IPS DF 4.7 (cell line): ENCODE measurements at regions not wholly inside any gene's neighbourhood (a gene's known extent, or its start where the extent isn't known, plus 50 kb on each side); places are given as distances from the start of the nearest gene placed in this dataset.

ENCODE experiments used
- DNase-seq: peaks from one replicate; pipeline ENCODE4 v3.0.0-alpha.2; 2013; ENCODE audit warnings: low spot score; ENCODE audit errors: extremely low read depth

DNA sequence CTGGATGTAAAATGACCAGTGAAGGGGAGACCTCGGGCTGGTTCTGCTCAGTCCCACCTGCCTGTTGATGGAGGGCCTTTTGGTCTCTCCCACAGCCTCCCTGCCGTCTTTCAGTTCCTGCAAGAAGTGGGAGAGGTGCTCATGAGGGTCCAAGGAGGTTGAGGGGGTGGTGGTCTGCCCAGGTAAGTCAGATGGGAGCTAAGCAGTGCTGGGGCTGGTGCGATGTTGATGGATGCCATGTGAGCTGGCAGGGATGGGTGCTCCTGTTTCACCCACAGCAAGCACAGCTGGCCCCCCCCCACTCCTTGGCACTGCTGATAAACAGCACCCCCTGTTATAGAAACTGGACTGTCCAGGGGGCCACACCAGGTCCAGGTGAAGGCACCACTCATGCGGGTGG is 145.6 kb downstream of the NSG2 start:
- no peak for DNase-seq

DNA sequence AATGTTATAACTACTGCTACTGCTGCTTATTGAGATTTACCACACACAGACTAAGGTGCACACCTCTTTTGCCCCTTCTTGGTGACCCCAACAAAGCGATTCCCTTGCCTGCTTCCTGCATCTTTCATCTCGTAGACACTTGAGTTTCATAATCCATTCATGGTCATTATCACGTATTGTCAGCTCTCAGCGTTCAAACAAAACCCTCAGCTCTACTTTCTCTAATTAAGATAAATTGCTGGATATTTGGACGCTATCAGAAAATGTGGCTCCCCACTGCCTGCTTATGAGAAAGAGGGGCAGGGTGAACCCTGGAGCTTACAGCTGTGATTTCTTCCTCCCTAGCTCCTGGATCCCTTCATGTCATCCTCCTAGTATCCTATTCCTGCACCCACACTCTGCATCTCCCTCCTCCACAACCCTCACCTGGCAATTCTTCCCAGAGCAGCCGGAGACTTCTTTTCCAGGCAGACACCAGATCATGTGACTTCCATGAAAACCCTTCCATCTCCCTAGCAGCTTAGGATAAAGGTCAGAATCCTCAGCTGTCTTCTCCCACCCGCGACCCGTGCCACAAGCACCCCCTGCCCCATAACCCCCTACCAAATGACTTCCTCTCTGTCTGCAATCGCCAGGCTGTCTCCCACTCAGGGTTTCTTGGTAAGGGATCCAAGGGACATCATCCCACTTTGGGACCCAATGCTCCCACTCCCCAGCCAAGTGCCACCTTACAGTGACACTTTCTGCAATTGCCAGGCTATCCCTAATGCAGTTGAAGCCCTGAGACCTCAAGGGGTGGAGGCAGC is 146.5 kb downstream of the NSG2 start:
- DNase-seq = no peak

DNA sequence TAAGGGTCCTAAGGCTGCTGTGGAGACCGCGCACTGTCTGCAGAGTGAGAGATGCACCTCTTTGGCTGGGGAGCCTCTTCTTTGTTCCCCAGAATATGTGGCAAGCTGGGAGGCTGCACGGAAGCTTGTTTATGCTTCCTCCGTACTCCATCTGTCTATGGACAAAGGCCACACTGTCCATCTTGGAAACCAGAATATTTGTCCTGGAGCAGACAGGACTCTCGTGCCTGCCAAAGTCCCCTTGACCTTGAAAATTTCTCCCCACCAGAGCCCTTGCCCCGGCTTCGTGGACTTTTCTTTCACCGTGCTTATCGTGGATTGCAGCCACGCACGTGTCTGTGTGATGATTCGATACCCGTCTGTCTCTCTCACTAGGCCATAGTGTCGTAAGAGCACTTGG is 147.4 kb downstream of the NSG2 start:
- no peak for DNase-seq

DNA sequence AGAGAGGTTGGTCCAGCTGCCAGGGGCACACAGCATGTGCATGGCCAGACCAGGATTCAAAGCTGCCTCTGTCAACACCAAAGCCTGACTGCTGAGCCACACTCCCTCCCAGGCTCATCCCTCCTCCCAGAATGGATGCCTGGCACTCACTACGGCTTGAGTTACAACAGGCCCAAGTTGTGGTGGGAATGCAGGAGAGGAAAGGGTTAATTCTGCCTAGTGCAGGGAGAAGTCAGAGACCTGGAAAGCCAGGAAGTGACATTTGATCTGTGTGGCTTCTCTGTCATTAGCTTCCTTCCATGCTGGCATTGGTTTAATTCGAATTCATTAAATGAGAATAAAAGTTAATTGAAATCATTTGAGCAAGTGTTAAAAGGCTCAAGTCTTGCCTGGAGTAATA is 150.0 kb downstream of the NSG2 start:
- peak; percentile 16 for DNase-seq

DNA sequence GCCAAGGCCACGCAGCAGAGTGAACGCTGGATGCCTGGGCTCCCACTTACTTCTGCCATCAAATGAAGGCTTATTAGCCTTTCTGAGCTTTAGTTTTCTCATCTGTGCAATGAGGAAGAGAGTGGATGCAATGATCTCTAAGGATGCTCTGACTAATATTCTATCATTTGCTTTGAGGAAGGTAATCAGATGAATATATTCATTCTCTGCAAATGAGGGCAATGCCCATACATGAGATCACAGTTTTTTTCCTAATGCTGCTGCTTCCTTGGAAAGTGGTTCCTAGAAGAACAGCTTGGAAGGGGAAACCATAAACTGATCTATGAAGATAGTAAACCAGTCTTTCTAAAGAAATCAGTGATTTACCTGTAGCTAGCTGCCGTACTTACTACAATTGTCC is 152.4 kb downstream of the NSG2 start:
- no peak for DNase-seq

DNA sequence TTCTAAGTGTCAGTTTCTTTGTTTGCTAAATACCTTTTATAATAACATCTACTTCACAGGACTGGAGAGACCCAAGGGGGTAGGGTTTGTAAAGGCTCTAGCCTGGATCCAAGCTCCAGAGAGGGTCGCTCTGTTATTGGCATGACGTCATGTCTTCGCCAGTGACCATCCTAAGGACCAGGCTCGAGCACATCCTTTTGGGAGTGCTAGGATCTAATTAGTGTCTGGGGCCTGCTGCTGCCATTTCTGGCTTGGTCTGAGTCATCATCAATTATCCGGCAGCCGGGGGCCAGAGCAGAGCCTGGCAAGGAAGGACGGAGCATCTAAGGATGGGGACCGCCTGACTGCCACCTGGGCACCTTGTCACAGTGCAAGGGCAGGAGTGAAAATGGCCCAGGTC is 153.0 kb downstream of the NSG2 start:
- no peak for DNase-seq

DNA sequence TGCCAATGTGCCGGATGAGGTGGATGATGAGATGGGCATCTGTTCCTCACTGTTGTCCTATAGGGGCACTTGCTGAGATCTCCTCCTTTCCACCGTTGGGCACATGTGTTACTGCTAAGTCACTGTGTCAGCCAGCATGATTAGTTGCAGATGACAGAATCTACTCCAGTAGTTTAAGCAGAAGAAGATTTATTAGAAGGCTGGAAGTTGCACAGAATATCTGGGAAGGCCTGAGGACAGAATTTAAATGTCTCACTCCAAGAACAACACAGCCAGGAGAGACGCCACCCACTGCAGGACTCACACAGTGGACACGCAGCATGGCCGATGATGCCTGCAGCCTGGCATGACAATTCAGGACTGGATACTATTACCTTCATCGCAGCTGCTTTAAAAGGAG is 157.5 kb downstream of the NSG2 start:
- no peak for DNase-seq

DNA sequence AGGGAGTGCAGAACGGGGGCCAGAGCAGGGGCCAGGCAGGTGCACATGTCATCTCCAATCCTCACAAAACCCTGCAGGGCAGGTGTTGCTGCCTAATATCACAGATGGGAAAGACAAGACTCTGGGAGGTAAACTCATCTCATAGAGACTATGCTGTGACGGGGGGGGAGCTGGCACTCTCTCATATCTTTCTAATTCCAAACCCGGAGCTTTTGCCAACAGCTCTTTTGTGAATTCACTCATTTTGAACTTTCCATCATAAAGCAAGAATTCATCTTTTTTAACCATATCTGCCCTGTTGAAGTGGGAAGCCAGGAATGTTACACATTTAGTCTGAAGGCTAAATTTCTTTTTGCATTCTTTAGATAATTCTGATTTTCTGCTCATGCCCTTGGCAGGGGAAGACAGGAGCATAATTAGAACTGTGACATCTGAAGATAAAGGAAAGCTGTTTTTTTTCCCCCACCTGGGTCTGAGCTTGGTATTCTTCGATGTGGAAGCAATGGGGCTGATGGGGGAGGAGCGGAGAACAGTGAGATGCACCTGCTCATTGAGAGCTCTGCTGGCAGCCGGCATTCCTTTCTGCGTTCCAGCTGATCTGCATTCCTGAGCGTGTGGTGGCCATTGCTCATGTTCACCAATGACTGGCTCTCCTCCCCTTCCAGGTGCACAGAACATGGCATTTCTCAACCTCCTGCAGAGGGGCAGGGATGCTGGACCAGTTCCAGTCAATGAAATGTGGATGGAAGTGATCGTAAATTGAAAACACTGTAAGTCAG is 159.2 kb downstream of the NSG2 start:
- peak; percentile 56 for DNase-seq

DNA sequence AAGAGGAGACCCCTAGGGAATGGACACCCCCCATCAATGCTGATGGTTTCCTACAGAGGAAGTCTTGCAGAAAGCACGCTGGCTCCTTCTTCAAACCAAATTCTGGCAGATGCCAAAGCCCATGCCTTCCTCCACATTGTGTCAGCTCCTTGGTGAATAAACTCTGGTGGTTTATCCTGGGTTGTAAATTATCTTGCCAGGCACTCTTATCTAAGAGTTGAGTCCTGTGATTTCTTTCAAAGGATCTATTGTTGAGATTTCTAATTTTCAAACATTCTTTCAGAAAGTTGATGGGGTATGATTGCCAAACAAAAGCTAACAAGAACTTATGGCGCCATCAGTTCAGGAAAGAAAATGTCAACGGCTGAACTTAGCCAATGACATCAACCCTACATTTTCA is 160.4 kb downstream of the NSG2 start:
- DNase-seq = no peak

DNA sequence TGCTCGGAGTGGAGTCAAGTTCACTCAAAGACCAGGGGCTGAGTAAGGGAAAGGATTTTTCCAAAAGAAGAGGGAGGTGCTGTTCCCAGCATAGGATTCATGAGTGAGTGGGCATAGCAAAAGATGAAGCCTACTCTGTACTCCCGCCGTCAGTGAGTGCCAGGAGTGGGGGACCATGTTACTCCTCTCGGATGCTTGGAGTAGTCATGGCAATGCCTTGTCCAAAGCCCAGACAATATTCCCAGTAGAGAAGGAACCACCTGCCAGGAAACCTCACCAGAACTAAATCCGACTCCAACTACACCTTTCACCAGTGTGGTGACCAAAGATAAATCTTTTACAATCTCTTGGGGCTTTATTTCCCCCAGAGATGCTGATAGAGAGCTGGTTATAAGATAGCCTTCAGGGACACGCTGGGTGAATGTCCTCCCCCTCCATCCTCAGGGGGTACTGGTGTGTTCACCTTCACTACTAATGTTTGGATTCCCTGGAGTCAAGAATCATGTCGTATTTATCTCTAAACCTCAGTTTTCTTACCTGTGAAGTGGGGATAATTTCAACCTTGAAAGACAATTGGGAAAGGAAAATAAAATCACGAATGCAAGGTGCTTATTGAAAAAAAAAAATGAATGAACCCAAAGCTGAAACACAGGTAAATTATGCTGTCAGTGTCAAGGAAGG is 165.2 kb downstream of the NSG2 start:
- no peak for DNase-seq

DNA sequence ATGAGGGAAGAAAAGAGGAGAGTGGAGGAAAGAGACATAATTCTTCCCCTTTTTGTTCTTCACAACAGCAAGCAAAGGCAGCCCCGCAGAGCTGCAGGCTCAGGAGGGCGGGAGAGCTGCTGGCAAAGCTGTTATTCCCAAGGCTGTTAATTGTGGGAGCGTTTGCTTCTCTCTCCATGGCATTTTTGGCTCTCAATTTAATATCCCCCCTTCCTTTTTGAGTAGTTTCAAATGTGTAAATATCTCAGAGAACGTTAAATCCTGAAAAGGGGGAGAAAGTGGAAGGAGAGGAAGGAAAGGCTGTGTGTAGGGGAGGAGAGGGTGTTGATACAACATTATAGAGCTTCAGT is 165.7 kb downstream of the NSG2 start:
- DNase-seq = no peak

DNA sequence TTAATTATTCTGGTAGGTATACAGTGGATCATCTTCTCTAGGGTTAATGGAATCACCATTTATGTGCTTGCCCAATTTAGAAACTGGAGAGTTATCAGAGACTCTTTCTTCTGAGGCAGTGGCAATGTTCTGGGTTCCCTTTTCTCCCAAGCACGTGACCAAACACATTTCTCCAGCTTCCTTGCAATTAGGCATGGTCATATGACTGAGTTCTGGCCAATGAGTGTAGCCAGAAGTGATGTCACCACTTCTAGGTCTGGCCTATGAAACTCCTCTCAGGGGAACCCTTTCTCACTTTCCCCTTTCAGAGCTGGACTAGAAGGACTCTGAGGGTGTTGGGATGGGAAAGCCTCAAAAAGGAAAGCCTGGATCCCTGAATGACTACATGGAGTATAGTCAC is 172.0 kb downstream of the NSG2 start:
- no peak for DNase-seq

DNA sequence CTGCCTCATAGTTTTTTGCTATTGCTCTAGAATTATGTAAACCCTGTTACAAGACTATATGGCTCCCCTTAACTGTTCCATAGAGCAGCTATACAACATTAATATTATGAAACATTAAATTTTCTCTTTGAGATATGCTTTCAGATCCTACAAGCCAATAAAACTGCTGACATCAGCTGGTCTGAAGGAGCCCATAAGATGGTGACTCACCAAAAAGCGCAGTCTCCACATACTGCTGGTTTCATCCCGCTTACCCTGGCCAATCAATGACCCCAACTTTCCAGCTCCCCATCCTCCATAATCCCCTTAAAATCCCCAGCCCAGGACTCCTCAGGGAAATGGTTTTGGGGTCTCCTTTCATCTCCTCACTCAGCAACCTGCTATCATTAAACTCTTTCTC is 172.7 kb downstream of the NSG2 start:
- no peak for DNase-seq

DNA sequence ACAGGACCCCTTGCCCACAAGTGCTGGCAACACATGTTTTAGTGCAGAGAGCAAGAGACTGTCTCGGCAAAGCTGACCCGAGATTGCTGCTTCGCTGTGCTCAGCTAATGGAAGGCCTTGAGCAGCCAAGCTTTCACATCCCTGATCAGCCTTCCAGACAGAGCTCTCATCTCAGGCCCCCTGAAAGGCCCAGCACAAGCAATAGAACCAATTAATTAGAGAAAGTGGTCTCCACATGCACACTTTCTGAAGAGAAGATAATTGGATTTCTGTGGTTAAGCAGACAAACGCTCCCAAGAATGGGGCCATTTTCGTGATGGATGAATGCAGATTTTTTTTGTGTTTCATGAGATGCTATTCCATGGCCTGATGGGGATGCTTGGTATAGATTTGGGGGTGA is 174.9 kb downstream of the NSG2 start:
- no peak for DNase-seq

DNA sequence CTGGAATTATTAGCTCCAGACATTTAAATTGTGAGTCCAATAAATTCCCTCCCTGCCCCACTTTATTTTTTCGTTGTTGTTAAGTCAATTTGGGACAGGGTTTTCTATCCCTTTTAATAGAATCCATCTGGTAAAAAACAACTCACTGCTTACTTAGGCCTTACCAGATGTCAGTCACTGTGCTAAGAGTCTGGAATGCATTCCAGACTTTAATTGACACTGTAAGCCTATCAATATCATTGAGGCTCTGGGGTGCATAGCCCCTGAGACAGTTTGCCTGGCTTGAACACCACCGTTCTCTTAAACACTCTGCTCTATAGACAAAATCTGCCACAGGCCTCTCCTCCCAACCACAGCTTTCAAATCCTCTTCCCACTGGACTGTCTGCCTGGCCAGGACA is 175.9 kb downstream of the NSG2 start:
- DNase-seq = no peak

DNA sequence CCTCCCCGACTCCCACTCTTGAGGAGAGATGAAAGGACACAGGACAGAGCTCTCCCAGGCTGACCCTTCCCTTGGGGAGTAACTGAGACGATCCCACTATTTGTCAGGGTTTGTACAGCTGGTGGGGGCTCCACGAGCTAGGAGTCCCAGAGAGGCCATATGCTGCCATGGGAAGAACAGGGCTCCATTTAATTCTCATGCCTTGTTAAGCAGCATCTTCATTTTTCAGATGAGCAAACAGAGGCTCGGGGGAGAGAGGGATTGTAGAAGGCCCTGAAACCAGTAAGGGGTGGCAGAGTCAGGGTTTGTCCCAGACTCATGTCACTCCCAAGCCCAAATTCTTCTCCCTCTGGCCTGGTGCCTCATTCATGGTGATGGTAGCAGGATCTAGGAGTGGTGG is 176.4 kb downstream of the NSG2 start:
- no peak for DNase-seq

DNA sequence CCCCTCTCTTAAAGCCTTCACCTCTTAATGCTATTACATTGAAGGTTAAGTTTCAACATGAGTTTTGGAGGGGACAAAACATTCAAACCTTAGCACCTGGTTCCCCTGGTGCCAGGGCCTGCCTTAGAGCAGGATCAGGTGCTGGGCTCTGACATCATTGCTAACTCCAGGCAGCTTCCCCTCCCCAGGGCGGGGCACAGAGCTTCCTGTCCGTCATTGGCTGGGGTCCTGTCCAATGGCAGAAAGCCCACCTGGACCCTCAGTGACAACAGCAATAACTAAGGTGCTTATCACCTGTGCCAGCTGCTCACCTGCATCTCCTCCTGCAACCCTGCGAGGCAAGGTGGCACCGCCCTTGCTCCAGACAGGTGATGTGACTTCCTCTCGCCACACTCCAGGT is 177.4 kb downstream of the NSG2 start:
- DNase-seq = no peak

DNA sequence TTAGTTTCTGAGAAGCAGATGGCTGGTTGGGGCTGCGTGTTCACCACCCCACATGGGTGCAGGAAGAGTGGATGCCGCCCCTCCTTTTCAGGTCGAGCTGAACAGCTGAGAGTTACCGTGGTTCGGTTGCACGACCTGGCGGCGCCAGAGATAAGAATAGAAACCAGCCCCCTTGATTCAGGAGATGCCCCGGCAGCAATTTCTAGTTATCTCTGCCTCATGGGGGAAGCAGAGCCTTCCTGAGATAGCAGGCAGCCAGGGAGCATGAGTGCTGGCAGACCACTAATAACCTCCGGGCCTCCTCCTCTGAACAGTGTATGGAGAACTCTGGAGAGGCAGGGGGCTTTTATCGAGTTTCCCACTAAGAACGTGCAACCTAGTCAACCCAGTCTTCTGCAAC is 177.8 kb downstream of the NSG2 start:
- no peak for DNase-seq

DNA sequence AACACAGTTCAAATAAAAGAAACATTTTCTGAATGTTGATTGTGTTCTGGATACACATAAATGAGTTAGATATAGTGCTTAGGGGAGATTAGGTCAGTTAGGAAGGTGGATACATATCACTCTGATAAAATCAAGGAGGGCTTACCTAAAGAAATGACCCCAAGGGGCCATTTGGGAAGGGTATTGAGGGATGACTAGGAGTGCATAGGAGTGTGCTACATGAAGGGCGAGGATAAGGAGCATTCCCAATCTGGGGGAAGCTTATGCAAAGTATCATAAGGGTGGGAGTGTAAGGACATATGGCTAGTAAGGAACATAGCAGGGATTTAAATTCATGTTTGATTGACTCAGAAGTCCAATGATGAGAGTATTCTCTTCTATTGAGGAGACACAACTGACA is 183.6 kb downstream of the NSG2 start:
- DNase-seq = no peak

DNA sequence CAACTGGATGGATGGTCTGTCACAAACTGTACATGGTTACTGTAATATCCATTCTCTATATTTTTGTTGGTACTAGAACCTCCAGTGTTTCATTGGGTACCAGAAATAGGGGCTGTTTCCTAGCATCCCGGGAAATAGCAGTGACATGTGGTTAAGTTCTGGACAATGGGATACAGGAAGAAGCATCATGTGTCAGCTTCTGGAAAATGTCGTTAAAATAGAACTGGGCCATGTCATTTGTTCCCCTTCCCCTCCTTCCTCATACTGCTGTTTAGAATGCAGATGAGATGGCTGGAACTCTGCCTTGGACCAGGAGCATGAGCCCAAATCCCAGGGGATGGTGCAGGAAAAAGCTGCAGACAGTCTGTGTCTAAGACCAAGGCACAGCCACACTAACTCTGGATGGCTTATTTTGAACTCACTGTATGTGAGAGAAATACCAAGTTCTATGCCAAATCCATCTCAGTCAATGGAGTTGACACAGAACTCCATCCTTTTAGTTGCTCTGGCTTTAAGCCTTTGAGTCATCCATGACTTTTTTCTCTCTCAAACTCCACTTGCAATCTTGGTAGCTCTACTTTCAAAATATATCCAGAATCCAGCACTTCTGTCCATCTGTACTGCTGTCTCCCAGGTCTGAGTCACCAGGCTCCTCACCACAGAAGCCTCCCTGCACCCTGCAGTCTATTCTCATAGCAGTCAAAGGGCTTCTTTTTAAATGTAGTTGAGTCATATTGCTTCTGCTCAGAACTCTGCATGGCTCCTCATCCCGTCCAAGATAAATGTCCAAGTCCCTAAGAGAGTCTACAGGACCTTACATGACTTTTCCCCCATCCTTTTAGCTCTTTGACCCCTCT is 184.2 kb downstream of the NSG2 start:
- DNase-seq = no peak

DNA sequence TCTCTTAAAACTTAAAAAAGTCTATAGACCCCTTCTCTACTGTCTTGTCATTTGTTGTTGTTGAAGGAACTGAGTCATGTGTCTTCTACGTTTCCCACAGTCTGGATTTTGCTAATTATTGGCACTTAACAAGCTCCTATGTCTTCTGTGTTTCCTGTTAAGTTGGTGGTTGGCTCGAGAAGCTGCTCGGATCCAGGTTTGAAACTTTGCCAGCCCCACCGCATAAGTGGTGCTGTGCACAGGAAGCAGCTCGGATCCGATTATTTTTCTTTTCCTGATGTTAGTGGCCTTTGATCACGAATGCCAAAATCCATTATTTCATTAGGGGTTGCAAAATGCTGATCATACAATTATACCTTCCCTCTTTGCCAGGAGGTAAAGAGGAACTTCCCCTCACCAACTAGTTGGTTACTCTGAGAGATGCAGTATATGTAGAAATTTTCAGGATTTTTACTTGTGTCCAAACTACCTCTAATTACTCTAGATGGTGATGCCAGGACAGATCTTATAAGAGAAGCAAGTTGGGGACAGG is 186.5 kb downstream of the NSG2 start:
- DNase-seq = no peak
